ENCODE measurements at regions not wholly inside any gene's neighbourhood (a gene's known extent, or its start where the extent isn't known, plus 50 kb on each side); places are given as distances from the start of the nearest gene placed in this dataset.

DNA sequence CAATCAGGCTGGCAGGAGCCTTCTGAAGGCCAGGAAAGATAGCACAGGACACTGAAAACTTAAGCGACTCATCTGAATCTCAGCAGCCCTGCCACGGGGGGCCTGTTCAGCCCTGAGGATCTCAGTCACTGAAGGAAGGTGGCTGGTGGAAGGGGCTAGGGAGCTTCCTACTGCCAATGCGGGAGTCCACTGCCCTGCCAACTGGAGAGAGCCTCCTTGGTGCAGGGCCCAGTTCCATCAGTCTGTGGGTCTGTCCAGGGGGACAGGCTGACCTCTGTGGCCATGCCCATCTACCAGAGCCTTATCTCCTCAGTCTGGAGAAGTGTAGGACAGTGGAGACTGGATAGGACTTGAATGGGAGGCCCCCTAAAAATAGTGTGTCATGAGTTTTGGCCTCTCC lies 1851.6 kb downstream of the TP53TG3F start:
- TF ChIP-seq, protein P1, sequence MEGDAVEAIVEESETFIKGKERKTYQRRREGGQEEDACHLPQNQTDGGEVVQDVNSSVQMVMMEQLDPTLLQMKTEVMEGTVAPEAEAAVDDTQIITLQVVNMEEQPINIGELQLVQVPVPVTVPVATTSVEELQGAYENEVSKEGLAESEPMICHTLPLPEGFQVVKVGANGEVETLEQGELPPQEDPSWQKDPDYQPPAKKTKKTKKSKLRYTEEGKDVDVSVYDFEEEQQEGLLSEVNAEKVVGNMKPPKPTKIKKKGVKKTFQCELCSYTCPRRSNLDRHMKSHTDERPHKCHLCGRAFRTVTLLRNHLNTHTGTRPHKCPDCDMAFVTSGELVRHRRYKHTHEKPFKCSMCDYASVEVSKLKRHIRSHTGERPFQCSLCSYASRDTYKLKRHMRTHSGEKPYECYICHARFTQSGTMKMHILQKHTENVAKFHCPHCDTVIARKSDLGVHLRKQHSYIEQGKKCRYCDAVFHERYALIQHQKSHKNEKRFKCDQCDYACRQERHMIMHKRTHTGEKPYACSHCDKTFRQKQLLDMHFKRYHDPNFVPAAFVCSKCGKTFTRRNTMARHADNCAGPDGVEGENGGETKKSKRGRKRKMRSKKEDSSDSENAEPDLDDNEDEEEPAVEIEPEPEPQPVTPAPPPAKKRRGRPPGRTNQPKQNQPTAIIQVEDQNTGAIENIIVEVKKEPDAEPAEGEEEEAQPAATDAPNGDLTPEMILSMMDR (IDR thresholded peaks at IDR 0.05), result no peak
- no peak for TF ChIP-seq EZH2 (IDR thresholded peaks at IDR 0.05; ENCODE audit: borderline replicate concordance, insufficient read depth, low read depth, low read length, poor library complexity, severe bottlenecking)

Measured in B cell (primary cell).